HG02610 (cell line): ENCODE measurements at regions not wholly inside any gene's neighbourhood (a gene's known extent, or its start where the extent isn't known, plus 50 kb on each side); places are given as distances from the start of the nearest gene placed in this dataset.
"Not testable (repeated sequence)": the region's sequence is repeated elsewhere in the genome, so short reads cannot be mapped to it uniquely, and the experiment has no call there.

ENCODE experiments used
- ATAC-seq: cut with Tn5 transposase; IDR thresholded peaks from one replicate; pipeline ENCODE4 v1.9.1; 2021; ENCODE audit warnings: mild to moderate bottlenecking, moderate library complexity; ENCODE audit not compliant: unreplicated experiment

GRCh38 chr15:62894322-62895085 lies 148.0 kb upstream of the TPM1 start:
- ATAC-seq: no peak

GRCh38 chr15:62895139-62895866 lies 147.2 kb upstream of the TPM1 start:
- ATAC-seq: no peak

GRCh38 chr15:62895905-62896316 lies 146.6 kb upstream of the TPM1 start:
- ATAC-seq: no peak

- ATAC-seq: no peak
Observed at GRCh38 chr15:62896380-62896866, 146.1 kb upstream of the TPM1 start.

GRCh38 chr15:62896969-62897486 lies 145.5 kb upstream of the TPM1 start:
- no peak for ATAC-seq

GRCh38 chr15:62897634-62898033 lies 144.9 kb upstream of the TPM1 start:
- no peak for ATAC-seq

- ATAC-seq: no peak
Observed at GRCh38 chr15:62899090-62899493, 143.5 kb upstream of the TPM1 start.

- ATAC-seq: no peak
Observed at GRCh38 chr15:62900071-62900802, 142.3 kb upstream of the TPM1 start.

GRCh38 chr15:62901087-62901486 lies 141.5 kb upstream of the TPM1 start:
- no peak for ATAC-seq

GRCh38 chr15:62901909-62902546 lies 140.5 kb upstream of the TPM1 start:
- no peak for ATAC-seq

GRCh38 chr15:62902821-62903220 lies 139.7 kb upstream of the TPM1 start:
- no peak for ATAC-seq

- no peak for ATAC-seq
Observed at GRCh38 chr15:62903437-62903836, 139.1 kb upstream of the TPM1 start.

GRCh38 chr15:62904041-62904910 lies 138.3 kb upstream of the TPM1 start:
- ATAC-seq: no peak

GRCh38 chr15:62906627-62907026 lies 135.9 kb upstream of the TPM1 start:
- ATAC-seq: no peak

- ATAC-seq: no peak
Observed at GRCh38 chr15:62907275-62907674, 135.3 kb upstream of the TPM1 start.

- ATAC-seq: not testable (repeated sequence)
Observed at GRCh38 chr15:62908341-62908740, 134.2 kb upstream of the TPM1 start.

GRCh38 chr15:62909257-62909656 lies 133.3 kb upstream of the TPM1 start:
- no peak for ATAC-seq

GRCh38 chr15:62912282-62912681 lies 130.3 kb upstream of the TPM1 start:
- no peak for ATAC-seq

GRCh38 chr15:62912808-62913207 lies 129.7 kb upstream of the TPM1 start:
- ATAC-seq: no peak

- ATAC-seq: no peak
Observed at GRCh38 chr15:62913246-62913645, 129.3 kb upstream of the TPM1 start.
